H1 (cell line): ENCODE measurements at regions not wholly inside any gene's neighbourhood (a gene's known extent, or its start where the extent isn't known, plus 50 kb on each side); places are given as distances from the start of the nearest gene placed in this dataset.

Experiments used
- ATF2 ChIP-seq: IDR thresholded peaks from 2 replicates; pipeline ENCODE4 v1.6.1; 2012; ENCODE audit warnings: low read length, inconsistent platforms
- CBX8 ChIP-seq: fragments of 300-800, 300-1000 bp; sonication (generic); IDR thresholded peaks from 2 replicates; pipeline ENCODE4 v1.7.1; 2016; ENCODE audit warnings: low read depth, low read length, borderline replicate concordance
- CTCF ChIP-seq, 3 experiments: IDR thresholded peaks; 1 replicate in 2 of 3; 2 replicates in 1 of 3; pipeline versions ENCODE4 v1.5.1 to v1.6.1; 2011; ENCODE audit warnings: low read length in 3 of 3, mild to moderate bottlenecking in 3 of 3, inconsistent platforms in 2 of 3, low read depth in 1 of 3, moderate library complexity in 1 of 3; ENCODE audit not compliant: insufficient read depth in 1 of 3; ENCODE audit errors: control extremely low read depth in 1 of 3
- EZH2 ChIP-seq: fragments of 200-600 bp; sonication (generic); IDR thresholded peaks from 2 replicates; pipeline ENCODE4 v1.7.1; 2012; ENCODE audit warnings: low read depth, mild to moderate bottlenecking, moderate library complexity, low read length, inconsistent platforms; ENCODE audit not compliant: severe bottlenecking
- GABPA ChIP-seq: IDR thresholded peaks from 2 replicates; pipeline ENCODE4 v1.6.1; 2011; ENCODE audit warnings: mild to moderate bottlenecking, low read length, moderate library complexity, borderline replicate concordance; ENCODE audit not compliant: insufficient read depth
- JUND ChIP-seq: IDR thresholded peaks from 2 replicates; pipeline ENCODE4 v1.6.1; 2011; ENCODE audit warnings: mild to moderate bottlenecking, improper control_type of control experiment, low read length
- POLR2AphosphoS5 ChIP-seq: IDR thresholded peaks from 2 replicates; pipeline ENCODE4 v1.6.1; 2011; ENCODE audit warnings: low read depth, low read length
- RBBP5 ChIP-seq: IDR thresholded peaks from 2 replicates; pipeline ENCODE4 v1.7.1; 2012; ENCODE audit warnings: low read depth, mild to moderate bottlenecking, inconsistent platforms, low read length, moderate library complexity, borderline replicate concordance
- TAF1 ChIP-seq: IDR thresholded peaks from 2 replicates; pipeline ENCODE4 v1.6.1; 2011; ENCODE audit warnings: mild to moderate bottlenecking, low read depth, low read length
- TCF12 ChIP-seq: IDR thresholded peaks from 2 replicates; pipeline ENCODE4 v1.6.1; 2011; ENCODE audit warnings: low read depth, mild to moderate bottlenecking, low read length
- USF2 ChIP-seq: IDR thresholded peaks from 2 replicates; pipeline ENCODE4 v1.6.1; 2011; ENCODE audit warnings: low read length, improper control_type of control experiment

GRCh38 chr13:58682616-58683015 lies 1051.1 kb downstream of the PCDH17 start:
- TF ChIP-seq USF2 (no peak), RBBP5 (no peak), CTCF (IDR thresholded peaks at IDR 0.05; ENCODE audit: control extremely low read depth in 1 of 3, insufficient read depth in 1 of 3, low read depth in 1 of 3, low read length in 3 of 3) (no peak), TCF12 (no peak), EZH2 (no peak), GABPA (no peak), POLR2AphosphoS5 (no peak), TAF1 (no peak), CBX8 (no peak), JUND (no peak), ATF2 (no peak)
